Islet of Langerhans (tissue), 1 donor: ENCODE measurements at regions not wholly inside any gene's neighbourhood (a gene's known extent, or its start where the extent isn't known, plus 50 kb on each side); places are given as distances from the start of the nearest gene placed in this dataset.

Source experiments
- FAIRE-seq: peaks from one replicate; lab custom pipeline; 2011; peaks lifted over from hg19 to GRCh38; lab: Jason Lieb, UNC

GRCh38 chr12:97336900-97337751 is 125.5 kb upstream of the RMST start:
- no peak for FAIRE-seq

GRCh38 chr12:97342130-97342529 is 120.5 kb upstream of the RMST start:
- FAIRE-seq = no peak

- peak; percentile 13 for FAIRE-seq
Observed at GRCh38 chr12:97347956-97348355, 114.6 kb upstream of the RMST start.

DNA sequence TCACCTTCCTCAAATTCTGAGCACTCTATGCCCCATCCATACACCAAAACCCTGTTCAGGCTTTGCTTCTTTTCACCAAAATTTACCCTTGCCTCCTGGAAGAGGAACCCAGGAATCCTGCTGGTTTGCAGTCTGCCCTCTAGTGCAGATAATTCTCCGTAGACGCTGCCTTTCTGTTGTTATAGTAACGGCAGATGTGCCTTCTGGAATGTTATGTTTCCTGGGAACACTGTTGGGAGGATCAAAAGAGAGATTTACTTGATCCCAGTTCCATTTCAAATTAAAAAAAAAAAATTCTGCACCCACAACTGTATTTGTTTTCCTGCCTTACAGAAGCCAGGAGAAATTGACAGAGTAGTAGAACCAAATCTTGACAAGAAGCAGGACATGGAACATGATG is 104.2 kb upstream of the RMST start:
- FAIRE-seq = no peak

DNA sequence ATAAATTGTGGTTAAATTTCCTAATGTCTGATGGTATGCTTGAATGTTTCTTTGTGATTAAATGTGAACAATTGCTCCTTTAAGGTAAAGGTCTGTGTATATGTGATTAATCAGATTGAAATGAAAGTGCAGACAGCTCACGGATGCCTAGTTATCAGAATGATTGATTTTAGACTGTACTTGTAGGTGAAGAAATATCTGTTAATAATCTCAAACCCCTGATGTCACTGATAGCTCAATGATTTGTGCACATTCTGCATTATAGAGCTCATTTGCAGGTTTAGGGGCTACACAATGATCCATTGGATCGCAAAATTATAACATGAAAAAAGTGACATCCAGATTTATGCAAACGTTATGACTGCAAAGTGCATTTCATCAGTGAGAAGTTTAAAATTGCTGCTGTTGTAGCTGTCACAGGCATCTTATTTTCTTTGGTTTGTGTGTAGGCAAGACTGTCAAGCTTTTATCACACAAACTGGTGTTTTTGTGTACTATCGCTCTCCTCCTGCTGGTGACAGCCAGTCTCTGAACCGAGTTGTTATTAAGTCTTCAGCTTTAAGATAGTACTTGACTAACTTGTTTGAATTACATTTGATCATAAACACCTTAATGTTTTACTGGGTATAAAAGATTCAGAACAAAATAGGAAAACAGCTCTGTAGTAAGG is 103.4 kb upstream of the RMST start:
- FAIRE-seq = no peak

DNA sequence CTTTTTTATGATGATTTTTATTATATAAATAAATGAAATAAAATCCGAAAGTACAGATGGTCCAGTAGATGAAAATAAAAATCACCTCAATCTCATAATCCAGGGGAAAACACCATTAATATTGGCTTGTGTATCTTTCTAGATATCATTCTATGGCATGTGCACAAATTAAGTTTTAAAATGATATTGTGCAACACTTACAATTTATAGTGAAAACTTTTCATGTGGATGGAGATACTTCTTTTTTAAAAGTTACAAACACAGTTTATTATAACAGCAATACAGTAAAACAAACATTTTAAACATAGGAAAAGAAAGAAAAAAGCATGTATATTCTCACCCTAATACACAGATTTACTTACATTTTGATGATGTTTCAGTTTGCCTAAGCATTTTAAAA is 98.9 kb upstream of the RMST start:
- FAIRE-seq = no peak

DNA sequence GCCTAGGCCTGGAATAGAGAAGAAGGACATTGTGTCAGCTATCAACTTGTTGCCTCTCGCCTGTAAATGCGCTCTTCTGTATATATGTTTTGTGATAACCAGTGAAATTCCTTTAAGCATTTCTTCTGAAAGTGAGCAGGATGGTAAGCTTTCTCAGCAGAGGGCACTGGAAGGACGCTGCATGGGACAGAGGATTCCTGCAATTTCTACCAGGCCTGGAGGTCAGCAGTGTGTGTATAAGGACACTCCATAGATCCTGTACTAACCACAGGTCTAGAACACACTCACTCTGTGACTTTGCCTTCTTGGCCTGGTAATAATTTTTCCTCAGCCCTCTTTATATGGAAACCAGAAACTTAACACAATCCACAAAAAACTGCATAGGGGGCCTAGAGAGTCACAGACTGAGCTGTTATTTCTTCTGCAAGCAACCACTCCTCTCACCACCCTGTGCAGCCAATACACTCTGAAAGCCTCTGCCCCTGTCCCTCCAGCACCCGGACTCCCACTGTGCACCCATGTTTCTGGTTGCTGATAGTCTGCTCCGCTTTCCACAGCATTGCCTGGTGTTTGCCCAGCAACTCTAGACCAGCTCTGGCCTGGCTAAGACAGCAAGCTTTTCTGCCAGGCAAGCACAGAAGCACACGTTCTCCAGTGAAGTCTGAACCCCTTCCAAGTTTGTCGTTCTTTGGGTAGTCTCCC is 94.0 kb upstream of the RMST start:
- no peak for FAIRE-seq

DNA sequence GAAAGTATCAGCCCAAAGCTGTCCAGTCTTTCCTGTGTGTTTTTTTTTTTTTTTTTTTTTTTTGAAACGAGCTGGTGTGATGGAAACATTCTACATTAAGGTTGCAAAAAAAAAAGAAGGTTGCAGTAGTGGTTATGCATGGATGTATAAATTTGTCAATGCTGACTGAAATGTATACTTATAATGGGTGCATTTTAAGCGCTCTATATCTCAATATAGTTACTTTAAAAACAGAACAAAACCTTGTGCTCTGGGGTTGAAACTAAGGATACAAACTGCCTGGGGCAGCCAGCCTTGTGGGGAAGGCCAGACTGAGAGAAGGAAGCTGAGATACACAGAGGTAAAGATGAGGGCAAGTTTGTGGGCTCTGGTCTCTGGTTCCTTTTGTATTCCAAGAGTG is 87.3 kb upstream of the RMST start:
- no peak for FAIRE-seq

DNA sequence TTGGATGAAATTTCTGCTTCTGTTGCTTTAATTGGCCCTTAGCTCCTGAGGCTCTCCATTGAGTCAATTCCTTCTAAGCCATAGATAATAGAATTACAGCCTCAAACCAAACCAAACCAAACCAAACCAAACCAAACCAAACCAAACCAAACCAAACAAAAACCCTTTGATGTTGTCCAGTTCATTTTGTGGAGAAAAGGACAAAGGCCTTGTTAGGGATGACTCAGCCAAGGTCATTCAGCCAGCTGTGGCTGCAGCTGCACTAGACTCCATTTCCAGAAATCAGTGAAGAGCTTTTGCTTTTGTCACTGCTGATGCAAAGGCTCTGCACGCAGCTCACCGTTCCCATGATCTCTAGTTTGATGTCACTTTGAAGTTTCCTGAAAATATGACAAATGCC is 82.2 kb upstream of the RMST start:
- FAIRE-seq = no peak

DNA sequence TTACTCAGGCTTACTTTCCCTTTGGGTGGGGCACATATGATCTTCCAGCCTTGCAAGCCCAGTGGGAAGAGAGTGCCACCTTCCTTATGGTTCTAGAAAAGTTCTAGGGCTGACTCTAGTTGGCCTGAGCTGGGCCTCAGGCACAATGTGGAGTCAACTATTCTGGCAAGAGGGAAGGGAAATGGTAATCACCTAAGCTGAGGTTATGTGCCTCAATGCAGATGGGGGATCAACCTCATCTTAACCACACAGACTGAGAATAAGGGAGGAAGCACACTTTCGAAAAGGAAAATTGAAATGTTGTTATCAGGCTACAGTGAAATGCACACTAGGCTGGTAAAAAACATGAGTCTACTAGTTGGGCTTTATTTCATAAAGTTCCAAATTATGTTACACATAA is 77.5 kb upstream of the RMST start:
- FAIRE-seq = no peak

DNA sequence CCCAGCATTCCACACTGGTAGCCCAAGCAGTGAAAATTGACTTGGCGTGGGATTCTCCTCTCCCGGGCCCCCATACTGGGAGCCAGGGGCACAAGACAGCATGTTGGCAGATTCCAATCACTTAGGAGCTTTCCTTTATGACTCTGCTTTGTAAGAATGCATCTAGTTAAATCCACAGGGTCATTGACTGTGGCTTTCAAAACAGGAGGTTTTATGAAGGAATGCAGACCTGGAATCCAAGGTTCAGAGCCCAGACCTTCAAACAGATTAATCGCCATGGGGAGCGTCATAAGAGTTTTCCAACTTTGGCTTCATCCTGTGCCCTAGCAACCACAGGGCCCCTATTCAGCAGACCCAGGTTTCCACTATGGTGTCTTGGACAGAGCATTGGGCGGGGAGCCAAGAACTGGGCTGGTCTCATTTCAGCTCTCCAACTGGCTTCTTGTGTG is 76.4 kb upstream of the RMST start:
- no peak for FAIRE-seq

DNA sequence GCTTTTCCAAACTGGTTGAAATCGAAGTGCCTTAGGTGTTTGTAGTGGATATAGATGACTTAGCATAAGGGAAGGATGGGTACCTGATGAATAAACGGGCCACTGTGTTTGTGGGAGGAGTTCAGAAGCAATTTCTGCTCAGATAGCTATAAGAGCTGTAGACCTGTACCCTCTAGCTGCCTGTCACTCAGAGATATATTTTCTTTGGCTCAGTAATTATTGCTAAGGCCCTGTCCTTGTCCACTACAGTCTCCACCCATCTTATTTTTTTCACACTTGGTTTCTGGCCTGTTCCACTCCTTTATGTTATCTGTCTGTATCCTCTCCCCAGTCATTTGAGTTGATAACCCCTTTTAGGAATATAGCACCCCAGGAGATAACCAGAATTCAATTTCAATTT is 74.8 kb upstream of the RMST start:
- no peak for FAIRE-seq

DNA sequence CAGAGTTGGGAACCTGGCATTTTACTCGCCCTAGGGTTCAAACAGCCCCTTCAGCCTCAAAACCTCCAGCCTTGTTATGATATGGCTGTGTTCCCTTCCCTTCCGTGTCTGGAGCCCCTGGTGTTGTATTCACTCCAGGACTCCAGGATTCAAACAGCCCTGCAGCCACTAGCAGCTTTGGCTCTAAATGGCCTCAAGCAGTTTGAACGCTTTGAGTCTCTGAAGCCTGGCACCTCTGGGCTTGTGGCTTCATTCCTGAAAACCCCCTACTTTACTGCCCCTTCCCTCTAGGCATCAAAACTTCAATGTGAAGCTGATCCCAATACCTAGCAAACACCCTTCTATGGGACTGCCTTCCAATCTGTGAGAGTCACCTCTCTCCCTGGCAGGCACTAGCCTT is 67.9 kb upstream of the RMST start:
- FAIRE-seq = no peak

- no peak for FAIRE-seq
Observed at GRCh38 chr12:97397008-97397407, 65.6 kb upstream of the RMST start.

DNA sequence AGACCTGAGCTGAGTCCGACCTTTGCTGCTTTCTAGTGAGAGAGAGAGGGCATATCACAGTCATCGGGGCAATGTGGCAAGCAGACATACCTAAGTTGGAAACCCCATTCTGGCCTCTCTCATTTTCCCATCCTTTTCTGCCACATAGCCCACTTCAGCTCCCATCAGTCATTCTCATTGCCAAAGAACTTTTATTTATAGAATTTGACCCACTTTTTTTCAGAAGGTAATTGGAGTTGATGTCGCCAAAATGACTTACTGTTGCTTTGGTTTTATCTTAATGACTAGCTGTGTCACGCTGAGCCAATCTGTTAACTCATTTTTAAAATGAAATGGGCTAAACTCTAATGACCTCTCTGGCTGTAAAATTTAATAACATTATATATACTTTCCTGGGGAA is 63.9 kb upstream of the RMST start:
- no peak for FAIRE-seq

DNA sequence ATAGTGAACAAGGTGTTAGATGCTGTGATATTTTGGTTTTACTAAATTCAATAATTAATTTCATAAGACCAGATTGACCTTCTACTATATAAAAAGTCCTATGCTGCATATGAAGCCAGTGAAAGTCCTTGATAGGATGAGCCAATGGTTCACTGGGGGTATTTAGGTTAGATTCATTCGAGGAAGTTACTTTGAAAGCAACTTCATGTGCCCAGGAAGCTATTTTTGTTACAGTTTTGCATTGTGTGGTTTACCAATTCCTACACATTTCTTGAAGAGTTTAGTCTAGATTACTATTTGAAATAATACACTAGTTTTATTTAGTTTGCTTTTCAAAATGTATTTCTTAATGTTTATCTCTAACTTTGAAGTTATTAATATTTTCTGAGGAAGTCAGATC is 58.5 kb upstream of the RMST start:
- FAIRE-seq = peak; percentile 47

DNA sequence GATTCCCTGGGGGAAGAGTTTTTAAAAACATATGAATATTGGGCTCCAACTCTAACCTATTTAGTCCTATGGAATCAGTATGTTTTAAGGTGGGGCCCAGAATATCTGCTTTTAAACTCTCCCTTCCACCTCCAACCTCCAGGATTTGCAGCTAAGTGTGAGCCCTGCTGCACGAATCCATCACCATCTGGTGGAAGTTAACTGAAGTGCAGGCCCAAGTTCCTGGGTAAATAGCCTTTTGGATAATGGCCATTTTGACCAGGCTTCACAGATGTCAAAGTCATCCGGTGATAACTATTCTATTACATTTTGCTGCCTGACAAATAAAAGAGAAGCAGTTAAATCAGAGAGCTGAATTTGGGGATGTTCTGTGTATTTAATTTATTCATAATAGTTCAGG is 58.1 kb upstream of the RMST start:
- FAIRE-seq = peak; percentile 80

DNA sequence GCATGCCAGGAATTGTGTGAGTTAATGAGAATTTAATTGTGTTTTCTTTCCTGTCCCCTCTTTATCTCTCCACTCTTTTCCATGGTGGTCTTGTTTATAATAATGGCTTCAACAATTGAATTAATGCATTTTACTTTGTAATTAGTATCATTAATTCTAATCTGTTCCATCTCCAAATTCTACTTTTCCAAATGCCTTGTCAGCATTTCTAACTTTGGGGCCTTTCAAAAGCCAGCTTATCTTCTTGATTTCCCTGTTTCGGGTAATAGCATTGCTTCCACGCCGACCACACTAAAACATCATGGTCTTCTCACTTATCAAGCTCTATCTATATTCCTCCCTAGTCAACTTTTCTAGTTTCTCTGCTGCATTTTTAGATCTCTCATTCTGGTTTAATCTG is 54.2 kb upstream of the RMST start:
- no peak for FAIRE-seq

DNA sequence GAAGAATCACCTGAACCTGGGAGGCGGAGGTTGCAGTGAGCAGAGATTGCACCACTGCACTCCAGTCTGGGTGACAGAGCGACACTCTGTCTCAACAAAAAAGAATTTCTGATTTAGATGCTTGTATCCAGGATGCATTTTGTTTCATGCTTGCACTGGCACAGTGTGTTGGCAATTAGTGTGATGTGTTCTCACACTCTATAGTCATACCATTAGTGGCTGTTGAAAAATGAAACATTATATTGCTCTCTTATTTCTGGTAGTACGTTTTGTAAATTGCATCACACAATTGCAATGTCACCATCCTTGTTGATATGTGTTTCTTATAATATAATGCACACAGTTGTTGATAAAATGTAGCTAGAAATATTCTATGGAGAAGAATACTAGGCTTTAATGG is 51.3 kb upstream of the RMST start:
- no peak for FAIRE-seq
